ENCODE measurements at regions not wholly inside any gene's neighbourhood (a gene's known extent, or its start where the extent isn't known, plus 50 kb on each side); places are given as distances from the start of the nearest gene placed in this dataset.

DNA sequence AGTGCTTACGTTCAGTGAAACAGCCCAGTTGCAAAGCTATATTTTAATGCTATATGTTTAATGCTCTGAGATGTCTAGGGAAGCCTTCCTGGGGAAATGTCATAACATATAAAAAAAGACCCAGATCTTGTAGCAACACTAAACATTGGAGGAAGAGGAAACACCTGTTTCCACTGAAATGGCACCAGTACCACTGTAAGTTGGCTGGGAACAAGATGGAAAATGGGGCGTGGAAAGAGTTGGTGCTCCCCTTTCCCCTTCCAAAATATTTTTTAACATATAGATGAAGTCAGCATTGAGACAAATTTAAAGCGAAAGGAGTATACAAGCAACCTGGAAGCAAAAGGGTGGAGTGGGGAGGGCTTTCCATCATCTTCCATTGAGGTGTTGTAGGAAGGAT lies 289.9 kb upstream of the COL8A1 start:
- TF ChIP-seq POLR2AphosphoS5 (IDR thresholded peaks at IDR 0.05) (no peak), EP300 (IDR thresholded peaks at IDR 0.05) (no peak)

Measured in sigmoid colon (tissue), 4 donors.